Esophagus squamous epithelium (tissue), 5 donors: ENCODE measurements at regions not wholly inside any gene's neighbourhood (a gene's known extent, or its start where the extent isn't known, plus 50 kb on each side); places are given as distances from the start of the nearest gene placed in this dataset.

Source experiments
- DNase-seq: peaks from one replicate; lab custom pipeline; 2025; lab: John Stamatoyannopoulos, UW
- H3K27ac ChIP-seq, 4 donors: fragments of 200-600 bp; sonication (generic); one replicate each; pipeline ENCODE4 v1.5.1; 2016 to 2019; ENCODE audit warnings: mild to moderate bottlenecking in 1 of 4
- H3K27me3 ChIP-seq, 4 donors: fragments of 200-600 bp; sonication (generic); 1 replicate in 3 of 4; 2 replicates in 1 of 4; pipeline versions ENCODE4 v1.5.1 to v1.6.0; 2017 to 2021; ENCODE audit warnings: antibody characterized with exemption in 1 of 4
- H3K36me3 ChIP-seq, 3 donors: fragments of 200-600 bp; sonication (generic); one replicate each; pipeline ENCODE4 v1.5.1; 2016 to 2019
- H3K4me1 ChIP-seq, 3 donors: fragments of 200-600 bp; sonication (generic); one replicate each; pipeline ENCODE4 v1.5.1; 2017 to 2019
- H3K4me3 ChIP-seq, 4 donors: fragments of 200-600 bp; sonication (generic); 1 replicate in 3 of 4; 2 replicates in 1 of 4; pipeline ENCODE4 v1.5.1; 2016 to 2019; ENCODE audit warnings: mild to moderate bottlenecking in 2 of 4, moderate library complexity in 1 of 4
- H3K9me3 ChIP-seq, 3 donors: fragments of 200-600 bp; sonication (generic); one replicate each; pipeline ENCODE4 v1.5.1; 2016 to 2019
- POLR2A ChIP-seq, 4 donors: fragments of 450-650 bp; IDR thresholded peaks; one replicate each; pipeline ENCODE4 v1.6.1; 2017; ENCODE audit warnings: antibody characterized with exemption in 4 of 4, mild to moderate bottlenecking in 4 of 4, moderate library complexity in 3 of 4
- WGBS, 2 donors: methylation state at CpG; one replicate each; pipeline ENCODE4 v1.1.5; 2018; 5-methylcytosine and 5-hydroxymethylcytosine counted together
- intact Hi-C: fragments of 100-400 bp; cut with DNase I; formaldehyde crosslinking; loops from one replicate; pipeline ENCODE4 v1.15.0; 2022
- TF ChIP-seq, protein P1 (sequence below), 6 experiments: fragments of 450-650 bp in 4 of 6; fragments of 200-600 bp in 2 of 6; sonication (generic) in 2 of 6; IDR thresholded peaks; one replicate each; pipeline ENCODE4 v1.5.1; 2016 to 2019; ENCODE audit warnings: antibody characterized with exemption in 6 of 6, mild to moderate bottlenecking in 4 of 6, moderate library complexity in 4 of 6
- donor health status: DM: yes; HTN: yes; CAD: no.

DNA sequence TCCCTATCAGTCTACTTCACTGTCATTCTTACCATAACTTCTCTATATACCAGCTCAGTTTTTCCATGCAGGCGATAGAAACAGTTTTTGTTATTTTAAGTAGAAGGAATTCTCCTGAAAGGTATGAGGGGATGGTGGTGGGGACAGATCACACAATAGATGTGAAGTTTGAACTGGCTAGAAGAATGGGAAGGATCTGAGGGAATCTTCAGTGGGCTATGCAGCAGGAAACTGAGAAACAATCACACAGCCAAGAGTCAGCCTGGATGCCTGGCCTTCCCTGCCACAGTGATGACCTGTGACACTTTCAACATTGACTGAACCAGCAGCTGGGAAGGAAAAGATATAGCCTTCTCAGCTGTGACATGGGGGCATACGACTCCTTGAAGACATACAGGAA, 329.1 kb upstream of the GULP1 start:
- no peaks in the 10 kb centered on the region for H3K4me1 ChIP-seq
- H3K36me3 ChIP-seq = no peaks in the 10 kb centered on the region
- H3K9me3 ChIP-seq = no peaks in the 10 kb centered on the region
- H3K4me3 ChIP-seq = no peak overlapping the region
- no peak for TF ChIP-seq POLR2A (IDR thresholded peaks at IDR 0.05)
- TF ChIP-seq, protein P1, sequence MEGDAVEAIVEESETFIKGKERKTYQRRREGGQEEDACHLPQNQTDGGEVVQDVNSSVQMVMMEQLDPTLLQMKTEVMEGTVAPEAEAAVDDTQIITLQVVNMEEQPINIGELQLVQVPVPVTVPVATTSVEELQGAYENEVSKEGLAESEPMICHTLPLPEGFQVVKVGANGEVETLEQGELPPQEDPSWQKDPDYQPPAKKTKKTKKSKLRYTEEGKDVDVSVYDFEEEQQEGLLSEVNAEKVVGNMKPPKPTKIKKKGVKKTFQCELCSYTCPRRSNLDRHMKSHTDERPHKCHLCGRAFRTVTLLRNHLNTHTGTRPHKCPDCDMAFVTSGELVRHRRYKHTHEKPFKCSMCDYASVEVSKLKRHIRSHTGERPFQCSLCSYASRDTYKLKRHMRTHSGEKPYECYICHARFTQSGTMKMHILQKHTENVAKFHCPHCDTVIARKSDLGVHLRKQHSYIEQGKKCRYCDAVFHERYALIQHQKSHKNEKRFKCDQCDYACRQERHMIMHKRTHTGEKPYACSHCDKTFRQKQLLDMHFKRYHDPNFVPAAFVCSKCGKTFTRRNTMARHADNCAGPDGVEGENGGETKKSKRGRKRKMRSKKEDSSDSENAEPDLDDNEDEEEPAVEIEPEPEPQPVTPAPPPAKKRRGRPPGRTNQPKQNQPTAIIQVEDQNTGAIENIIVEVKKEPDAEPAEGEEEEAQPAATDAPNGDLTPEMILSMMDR (IDR thresholded peaks at IDR 0.05) = no peak
- H3K27me3 ChIP-seq = no peaks in the 10 kb centered on the region
- H3K27ac ChIP-seq = no peak overlapping the region
- DNase-seq = no peak
- 56 to 69% methylated on average over 2 of the region's 2 CpGs for WGBS, 2 donors
- intact Hi-C loops = no loop called here

DNA sequence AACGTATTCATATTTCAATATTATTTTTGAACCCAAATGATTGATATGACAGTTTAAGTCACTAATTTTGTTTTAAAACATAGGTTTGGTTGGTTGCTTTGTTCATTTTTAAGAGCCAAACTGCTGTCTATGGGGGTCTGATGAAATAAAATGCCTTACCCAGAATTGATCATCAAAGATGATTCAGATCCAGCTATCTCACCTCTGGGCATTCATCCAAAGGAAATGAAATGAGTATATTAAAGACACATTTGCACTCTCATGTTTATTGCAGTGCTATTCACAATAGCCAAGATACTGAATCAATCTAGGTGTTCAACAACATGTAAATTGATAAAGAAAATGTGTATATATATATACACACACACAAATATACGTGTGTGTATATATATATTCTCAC, 326.9 kb upstream of the GULP1 start:
- Histone ChIP-seq H3K4me1 (no peaks in the 10 kb centered on the region), H3K27ac (no peak overlapping the region), H3K9me3 (no peaks in the 10 kb centered on the region), H3K4me3 (no peak overlapping the region), H3K36me3 (no peaks in the 10 kb centered on the region), H3K27me3 (no peaks in the 10 kb centered on the region)
- no peak for DNase-seq
- 50 to 61% methylated on average over 2 of the region's 2 CpGs for WGBS, 2 donors
- intact Hi-C loops = no loop called here
- TF ChIP-seq, protein P1 (IDR thresholded peaks at IDR 0.05) = no peak
- no peak for TF ChIP-seq POLR2A (IDR thresholded peaks at IDR 0.05)

DNA sequence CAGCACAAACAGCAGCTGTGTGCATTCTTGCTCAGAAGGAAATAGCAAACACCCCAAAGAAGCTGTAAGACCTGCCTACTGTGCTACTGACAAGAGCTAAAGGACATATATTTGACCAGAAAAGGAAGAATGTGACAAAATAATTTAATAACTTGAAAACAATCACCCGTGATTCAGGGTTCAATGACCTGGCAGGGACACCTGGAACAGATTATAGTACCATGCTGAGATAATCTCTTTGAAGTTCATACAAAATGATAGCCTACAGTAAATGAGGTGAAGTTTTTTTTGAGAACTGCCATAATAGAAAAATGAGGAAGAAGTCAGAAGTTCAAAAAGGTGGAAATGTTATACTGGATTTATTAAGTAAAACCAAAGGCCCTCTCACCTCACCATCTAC, 324.8 kb upstream of the GULP1 start:
- 37 to 45% methylated on average over 1 of the region's 1 CpG for WGBS, 2 donors
- Histone ChIP-seq H3K9me3 (no peaks in the 10 kb centered on the region), H3K36me3 (no peaks in the 10 kb centered on the region), H3K27me3 (no peaks in the 10 kb centered on the region), H3K4me3 (no peak overlapping the region), H3K4me1 (no peaks in the 10 kb centered on the region), H3K27ac (no peak overlapping the region)
- intact Hi-C loops = no loop called here
- no peak for DNase-seq
- no peak for TF ChIP-seq POLR2A (IDR thresholded peaks at IDR 0.05)
- TF ChIP-seq, protein P1 (IDR thresholded peaks at IDR 0.05) = no peak

DNA sequence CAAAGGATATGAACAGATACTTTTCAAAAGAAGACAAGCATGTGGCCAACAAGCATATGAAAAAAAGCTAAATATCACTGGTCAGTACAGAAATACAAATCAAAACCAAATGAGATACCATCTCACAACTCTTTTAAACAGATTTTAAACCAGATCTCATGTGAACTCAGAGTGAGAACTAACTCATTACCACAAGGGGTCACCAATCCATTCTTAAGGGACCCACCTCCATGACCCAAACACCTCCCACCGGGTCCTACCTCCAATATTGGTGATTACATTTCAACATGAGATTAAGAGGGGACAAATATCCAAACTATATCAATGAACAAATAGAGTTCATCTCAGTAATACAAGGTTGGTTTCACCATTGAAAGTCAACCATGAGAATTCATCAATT, 319.8 kb upstream of the GULP1 start:
- DNase-seq = no peak
- Histone ChIP-seq H3K4me1 (no peaks in the 10 kb centered on the region), H3K4me3 (no peak overlapping the region), H3K27ac (no peak overlapping the region), H3K36me3 (no peaks in the 10 kb centered on the region), H3K9me3 (no peaks in the 10 kb centered on the region), H3K27me3 (no peaks in the 10 kb centered on the region)
- intact Hi-C loops = no loop called here
- WGBS, 2 donors = 47 to 53% methylated on average over 1 of the region's 1 CpG
- TF ChIP-seq POLR2A (IDR thresholded peaks at IDR 0.05) = no peak
- TF ChIP-seq, protein P1 (IDR thresholded peaks at IDR 0.05) = no peak

DNA sequence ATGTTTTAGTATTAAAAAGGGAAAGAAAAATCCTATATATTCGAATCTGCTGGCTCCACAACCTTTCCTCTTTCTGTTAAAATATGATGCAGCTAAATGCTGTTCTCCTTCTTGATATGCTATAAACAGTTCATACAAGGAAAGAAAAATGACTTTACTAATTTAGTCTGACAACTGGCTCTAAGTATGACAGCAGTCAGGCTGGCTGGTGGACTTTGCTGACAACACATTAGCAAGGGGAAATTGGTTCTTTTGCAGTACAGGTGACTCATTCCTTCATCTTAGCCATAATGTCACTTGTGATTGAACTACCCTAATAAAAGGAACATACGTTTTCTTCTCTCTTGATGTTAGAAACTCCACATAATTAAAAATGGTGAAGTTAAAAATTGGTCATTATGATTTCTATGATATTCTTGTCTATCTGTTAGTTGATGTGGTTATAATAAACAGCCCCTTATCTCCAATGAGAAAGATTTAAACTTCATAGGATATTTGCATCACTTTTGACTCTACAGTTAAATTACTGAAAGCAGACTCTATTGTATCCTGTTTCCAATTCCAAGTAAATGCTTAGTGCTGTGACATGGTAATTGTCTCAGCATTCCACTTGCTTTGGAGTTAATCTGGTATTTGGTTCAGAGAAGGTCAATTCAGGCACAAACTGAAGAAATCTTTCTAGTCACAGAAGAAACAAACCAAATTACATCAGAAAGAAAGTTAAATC, 315.3 kb upstream of the GULP1 start:
- DNase-seq = no peak
- intact Hi-C loops = no loop called here

More for the DNA sequence above, 315.3 kb upstream of the GULP1 start:
- no peaks in the 10 kb centered on the region for H3K36me3 ChIP-seq
- H3K4me1 ChIP-seq = no peaks in the 10 kb centered on the region
- no peak overlapping the region for H3K27ac ChIP-seq
- no peak overlapping the region for H3K4me3 ChIP-seq
- H3K27me3 ChIP-seq = no peaks in the 10 kb centered on the region
- 45 to 55% methylated on average over 2 of the region's 2 CpGs for WGBS, 2 donors
- TF ChIP-seq, protein P1 (IDR thresholded peaks at IDR 0.05) = no peak
- no peak for TF ChIP-seq POLR2A (IDR thresholded peaks at IDR 0.05)
- H3K9me3 ChIP-seq = no peaks in the 10 kb centered on the region
